Calu3 (cell line): ENCODE measurements at regions not wholly inside any gene's neighbourhood (a gene's known extent, or its start where the extent isn't known, plus 50 kb on each side); places are given as distances from the start of the nearest gene placed in this dataset.

ENCODE experiments used
- BruUV-seq: library from RNA; stranded (reverse); fragments of 400-500 nt; replicated peaks from 2 replicates; lab custom pipeline; 2021; lab: Mats Ljungman, UMichigan
- CTCF ChIA-PET: fragments of 300-600 bp; sonication (Branson Sonifier 250); formaldehyde crosslinking; loops from one replicate; lab custom pipeline; 2022; ENCODE audit warnings: antibody characterized with exemption; lab: Charles Lee
- DNase-seq: peaks from one replicate; pipeline ENCODE4 v3.0.0; 2022
- H3K27ac Mint-ChIP-seq: one replicate; pipeline ENCODE4 v1.8.0; 2022; ENCODE audit warnings: mixed read lengths; ENCODE audit not compliant: unreplicated experiment
- H3K27me3 Mint-ChIP-seq: one replicate; pipeline ENCODE4 v1.8.0; 2022; ENCODE audit warnings: mixed read lengths; ENCODE audit not compliant: unreplicated experiment
- H3K36me3 Mint-ChIP-seq: one replicate; pipeline ENCODE4 v1.8.0; 2022; ENCODE audit warnings: mild to moderate bottlenecking, moderate library complexity, mixed read lengths; ENCODE audit not compliant: insufficient read depth, unreplicated experiment
- H3K4me1 Mint-ChIP-seq: one replicate; pipeline ENCODE4 v1.8.0; 2022; ENCODE audit warnings: mild to moderate bottlenecking, low read depth, mixed read lengths; ENCODE audit not compliant: unreplicated experiment
- H3K4me3 Mint-ChIP-seq: one replicate; pipeline ENCODE4 v1.8.0; 2022; ENCODE audit warnings: mild to moderate bottlenecking, low read depth, moderate library complexity, mixed read lengths; ENCODE audit not compliant: unreplicated experiment
- H3K9me3 Mint-ChIP-seq: one replicate; pipeline ENCODE4 v1.8.0; 2022; ENCODE audit warnings: low read depth, mixed read lengths; ENCODE audit not compliant: unreplicated experiment
- intact Hi-C: fragments of 100-400 bp; cut with micrococcal nuclease; formaldehyde crosslinking; loops from one replicate; pipeline ENCODE4 v1.10.0; 2022; ENCODE audit not compliant: unreplicated experiment
- TF ChIP-seq, protein P1 (sequence below): fragments of 200-600 bp; IDR thresholded peaks from one replicate; pipeline ENCODE4 v1.8.0; 2022; ENCODE audit warnings: antibody characterized with exemption; ENCODE audit not compliant: unreplicated experiment

DNA sequence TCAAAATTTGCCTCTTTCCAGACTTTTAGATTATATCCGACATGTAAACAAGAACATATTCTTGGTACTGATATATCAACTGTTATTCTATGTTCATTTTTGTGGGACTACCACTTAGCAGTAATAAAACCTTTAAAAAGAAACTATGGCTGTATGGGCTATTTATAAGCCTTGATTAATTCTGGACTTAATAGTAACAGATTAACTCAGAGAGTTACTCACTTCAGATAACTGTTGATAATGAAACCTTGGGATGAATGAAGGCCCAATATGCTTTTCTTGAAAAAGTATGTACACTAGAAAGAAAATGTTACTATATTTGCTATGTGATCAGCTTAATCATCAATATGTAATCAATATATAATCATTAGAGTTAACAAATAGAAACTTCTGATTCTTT, 595.9 kb upstream of the BOD1L1 start:
- TF ChIP-seq, protein P1, sequence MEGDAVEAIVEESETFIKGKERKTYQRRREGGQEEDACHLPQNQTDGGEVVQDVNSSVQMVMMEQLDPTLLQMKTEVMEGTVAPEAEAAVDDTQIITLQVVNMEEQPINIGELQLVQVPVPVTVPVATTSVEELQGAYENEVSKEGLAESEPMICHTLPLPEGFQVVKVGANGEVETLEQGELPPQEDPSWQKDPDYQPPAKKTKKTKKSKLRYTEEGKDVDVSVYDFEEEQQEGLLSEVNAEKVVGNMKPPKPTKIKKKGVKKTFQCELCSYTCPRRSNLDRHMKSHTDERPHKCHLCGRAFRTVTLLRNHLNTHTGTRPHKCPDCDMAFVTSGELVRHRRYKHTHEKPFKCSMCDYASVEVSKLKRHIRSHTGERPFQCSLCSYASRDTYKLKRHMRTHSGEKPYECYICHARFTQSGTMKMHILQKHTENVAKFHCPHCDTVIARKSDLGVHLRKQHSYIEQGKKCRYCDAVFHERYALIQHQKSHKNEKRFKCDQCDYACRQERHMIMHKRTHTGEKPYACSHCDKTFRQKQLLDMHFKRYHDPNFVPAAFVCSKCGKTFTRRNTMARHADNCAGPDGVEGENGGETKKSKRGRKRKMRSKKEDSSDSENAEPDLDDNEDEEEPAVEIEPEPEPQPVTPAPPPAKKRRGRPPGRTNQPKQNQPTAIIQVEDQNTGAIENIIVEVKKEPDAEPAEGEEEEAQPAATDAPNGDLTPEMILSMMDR, result no peak

DNA sequence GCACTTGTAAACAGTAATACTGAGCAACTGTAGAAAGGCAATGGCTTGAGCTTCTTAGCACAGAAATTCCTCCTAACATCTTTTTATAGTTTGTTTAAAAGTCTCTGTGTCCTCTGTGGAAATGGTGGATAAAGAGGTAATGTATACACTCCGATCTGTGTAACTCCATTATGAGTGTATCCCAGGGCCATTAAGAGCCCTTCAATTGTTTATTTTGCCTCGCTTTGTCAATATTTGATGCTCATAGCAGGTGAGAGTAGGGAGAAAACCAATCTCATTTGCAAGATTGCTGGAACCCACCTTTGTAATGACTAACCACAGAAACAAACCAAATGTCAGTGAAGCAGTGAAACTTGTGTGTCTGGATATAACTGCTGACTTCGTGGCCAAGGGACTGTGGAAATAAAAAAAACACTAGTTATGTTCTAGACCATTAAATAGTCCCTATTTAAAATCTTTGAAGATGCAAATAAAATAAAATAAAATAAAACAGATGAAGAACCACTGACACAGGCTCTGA, 598.2 kb upstream of the BOD1L1 start:
- Mint-ChIP-seq H3K4me1 (peaks cover 14% of the 10 kb centered on the region), H3K9me3 (peaks cover 2% of the 10 kb centered on the region), H3K27ac (no peak overlapping the region), H3K36me3 (no peaks in the 10 kb centered on the region), H3K4me3 (no peak overlapping the region), H3K27me3 (no peaks in the 10 kb centered on the region)
- no TSS peak for BruUV-seq
- CTCF ChIA-PET, result no interaction called here
- intact Hi-C loops, result no loop called here
- TF ChIP-seq, protein P1, result no peak
- DNase-seq, result no peak

More for the DNA sequence above, 595.9 kb upstream of the BOD1L1 start:
- Mint-ChIP-seq H3K27me3 (no peaks in the 10 kb centered on the region), H3K36me3 (no peaks in the 10 kb centered on the region), H3K9me3 (peaks cover 2% of the 10 kb centered on the region), H3K4me3 (no peak overlapping the region), H3K4me1 (peaks cover 18% of the 10 kb centered on the region), H3K27ac (no peak overlapping the region)
- BruUV-seq, result no TSS peak
- intact Hi-C loops, result no loop called here
- CTCF ChIA-PET, result no interaction called here
- no peak for DNase-seq

DNA sequence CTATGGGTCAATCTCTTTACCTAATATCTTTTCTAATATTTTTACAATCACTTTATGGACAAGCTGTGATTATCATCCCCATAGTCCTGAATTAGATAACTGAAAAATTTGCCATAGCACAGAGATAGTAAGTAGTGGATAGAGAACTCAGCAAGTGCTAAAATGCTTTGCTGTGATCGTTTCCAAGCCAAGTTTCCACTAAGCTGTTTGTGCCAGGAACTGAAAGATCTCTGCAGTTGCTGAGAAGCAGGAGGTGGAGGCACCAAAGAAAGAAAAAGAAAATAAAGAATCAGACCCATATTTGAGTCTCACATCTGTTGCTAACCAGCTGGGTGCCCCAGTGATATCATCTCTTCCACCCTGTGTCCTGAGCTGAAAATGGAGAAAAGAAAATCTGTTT, 605.6 kb upstream of the BOD1L1 start:
- intact Hi-C loops, result no loop called here
- H3K4me1 Mint-ChIP-seq, result no peaks in the 10 kb centered on the region
- H3K4me3 Mint-ChIP-seq, result no peak overlapping the region
- DNase-seq, result no peak
- TF ChIP-seq, protein P1, result no peak
- no peaks in the 10 kb centered on the region for H3K27me3 Mint-ChIP-seq
- H3K27ac Mint-ChIP-seq, result no peak overlapping the region
- H3K9me3 Mint-ChIP-seq, result no peaks in the 10 kb centered on the region
- BruUV-seq, result no TSS peak
- H3K36me3 Mint-ChIP-seq, result no peaks in the 10 kb centered on the region
- CTCF ChIA-PET, result no interaction called here

DNA sequence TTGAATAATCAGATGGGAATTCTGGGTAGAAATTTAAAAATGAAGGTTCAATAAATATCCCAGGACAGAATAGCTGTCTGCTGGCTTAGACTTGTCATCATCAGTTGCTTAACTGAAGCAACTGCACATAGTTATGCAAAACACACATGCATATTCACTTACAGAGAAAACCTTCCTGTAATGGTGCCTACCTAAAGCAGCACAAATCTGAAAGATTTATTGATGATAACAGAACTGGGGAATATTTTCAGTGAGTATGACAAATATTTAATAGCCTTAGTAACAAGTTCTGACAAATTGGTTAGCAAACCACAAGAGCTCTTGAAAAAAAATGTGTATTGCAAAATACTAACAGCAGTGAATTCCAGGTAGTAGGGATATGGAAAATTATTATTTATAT, 606.8 kb upstream of the BOD1L1 start:
- no peaks in the 10 kb centered on the region for H3K9me3 Mint-ChIP-seq
- no peak overlapping the region for H3K27ac Mint-ChIP-seq
- DNase-seq, result no peak
- no TSS peak for BruUV-seq
- intact Hi-C loops, result no loop called here
- CTCF ChIA-PET, result no interaction called here
- no peaks in the 10 kb centered on the region for H3K4me1 Mint-ChIP-seq
- H3K4me3 Mint-ChIP-seq, result no peak overlapping the region
- H3K36me3 Mint-ChIP-seq, result no peaks in the 10 kb centered on the region
- TF ChIP-seq, protein P1, result no peak
- no peaks in the 10 kb centered on the region for H3K27me3 Mint-ChIP-seq
